Testis (tissue), 2 donors: ENCODE measurements at regions not wholly inside any gene's neighbourhood (a gene's known extent, or its start where the extent isn't known, plus 50 kb on each side); places are given as distances from the start of the nearest gene placed in this dataset.

Experiments
- CTCF ChIP-seq, 3 experiments: fragments of 450-650 bp in 2 of 3; fragments of 200-600 bp in 1 of 3; sonication (generic) in 1 of 3; IDR thresholded peaks; one replicate each; pipeline ENCODE4 v1.5.1; 2016 to 2019; ENCODE audit warnings: antibody characterized with exemption in 3 of 3, mild to moderate bottlenecking in 2 of 3, moderate library complexity in 1 of 3
- POLR2A ChIP-seq: fragments of 450-650 bp; IDR thresholded peaks from one replicate; pipeline ENCODE4 v1.6.1; 2017; ENCODE audit warnings: antibody characterized with exemption, mild to moderate bottlenecking, moderate library complexity

DNA sequence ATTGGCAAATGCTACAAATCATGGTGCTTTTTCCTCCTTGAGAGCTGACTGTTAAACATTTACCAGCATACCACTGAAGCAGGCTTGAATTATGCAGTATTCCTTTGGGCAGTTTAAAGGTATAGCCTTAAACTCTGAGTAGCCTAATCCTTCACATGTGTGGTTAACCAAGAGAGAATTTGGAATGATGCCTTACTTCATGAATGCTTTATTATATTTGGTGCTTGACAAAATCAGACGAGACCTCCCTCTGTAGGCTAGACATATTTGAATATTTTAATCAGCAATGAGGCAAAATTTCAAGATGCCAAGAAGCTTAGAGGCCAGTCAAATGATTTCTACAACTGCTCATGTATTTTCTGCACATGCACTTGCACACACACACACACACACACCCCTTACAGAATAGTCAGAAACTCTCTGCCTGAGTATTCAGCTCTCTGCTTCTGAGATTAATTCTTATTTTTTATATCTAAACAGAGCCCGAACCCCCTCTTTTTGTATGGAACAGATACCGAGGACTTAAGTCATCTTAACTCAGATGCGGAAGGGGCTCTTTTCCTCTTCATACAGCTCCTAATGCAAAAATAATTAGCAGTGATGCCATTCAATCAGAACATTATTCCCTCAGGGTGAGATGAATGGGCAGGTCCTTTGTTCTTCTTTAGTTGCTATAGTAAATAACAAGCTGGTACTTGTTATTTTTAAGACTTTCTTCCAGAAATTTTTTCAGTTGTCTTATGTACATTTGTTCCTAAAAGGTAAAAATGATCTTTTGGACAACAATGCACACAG is 195.5 kb upstream of the TMC3 start:
- TF ChIP-seq POLR2A = no peak
- no peak for TF ChIP-seq CTCF (IDR thresholded peaks at IDR 0.05)
